Natural killer cell (primary cell): ENCODE measurements at regions not wholly inside any gene's neighbourhood (a gene's known extent, or its start where the extent isn't known, plus 50 kb on each side); places are given as distances from the start of the nearest gene placed in this dataset.
A peak's percentile ranks its signal among the peaks of the same experiment; 100 is the strongest.

ENCODE experiments used
- ATAC-seq, 3 donors: fragments of 150-1000 bp in 2 of 3; fragments of 200-7000 bp in 1 of 3; cut with Tn5 transposase; 1 replicate in 1 of 3; 2 replicates in 2 of 3; pipeline ENCODE4 v1.10.0; 2021; ENCODE audit warnings: mild to moderate bottlenecking in 2 of 3, moderate library complexity in 2 of 3
- DNase-seq, 2 donors: peaks; one replicate each; pipeline versions ENCODE4 v3.0.0 to v3.0.0-alpha.2; 2013 to 2021; ENCODE audit warnings: mixed read lengths in 1 of 2
- H3K27ac ChIP-seq: one replicate; pipeline ENCODE4 v1.5.1; 2013; ENCODE audit warnings: mild to moderate bottlenecking, low read length
- H3K27me3 ChIP-seq: one replicate; pipeline ENCODE4 v1.6.1; 2013; ENCODE audit warnings: low read length; ENCODE audit not compliant: control insufficient read depth, insufficient read depth
- H3K36me3 ChIP-seq: one replicate; pipeline ENCODE4 v1.6.1; 2013; ENCODE audit warnings: low read length; ENCODE audit not compliant: control insufficient read depth, insufficient read depth
- H3K4me1 ChIP-seq: one replicate; pipeline ENCODE4 v1.6.1; 2013; ENCODE audit warnings: low read length; ENCODE audit not compliant: control insufficient read depth, insufficient read depth
- H3K4me3 ChIP-seq: one replicate; pipeline ENCODE4 v1.5.1; 2013; ENCODE audit warnings: low read length
- H3K9me3 ChIP-seq: one replicate; pipeline ENCODE4 v1.6.1; 2013; ENCODE audit warnings: low read length; ENCODE audit not compliant: control insufficient read depth, insufficient read depth
- H3K27ac Mint-ChIP-seq, 2 donors: one replicate each; pipeline ENCODE4 v1.8.0; 2022; ENCODE audit warnings: mild to moderate bottlenecking in 2 of 2, mixed read lengths in 2 of 2, moderate library complexity in 1 of 2
- H3K27me3 Mint-ChIP-seq, 2 donors: one replicate each; pipeline ENCODE4 v1.8.0; 2022; ENCODE audit warnings: low read depth in 2 of 2, mixed read lengths in 2 of 2
- H3K36me3 Mint-ChIP-seq: one replicate; pipeline ENCODE4 v1.8.0; 2022; ENCODE audit warnings: mixed read lengths
- H3K4me1 Mint-ChIP-seq, 2 donors: one replicate each; pipeline ENCODE4 v1.8.0; 2022; ENCODE audit warnings: mixed read lengths in 2 of 2
- H3K4me3 Mint-ChIP-seq: one replicate; pipeline ENCODE4 v1.8.0; 2022; ENCODE audit warnings: mild to moderate bottlenecking, moderate library complexity, mixed read lengths
- H3K9me3 Mint-ChIP-seq, 2 donors: one replicate each; pipeline ENCODE4 v1.8.0; 2022; ENCODE audit warnings: mixed read lengths in 2 of 2
- WGBS: methylation state at CpG from one replicate; pipeline ENCODE4 v1.1.7; 2013; ENCODE audit warnings: missing lambda C conversion rate; ENCODE audit not compliant: insufficient coverage; 5-methylcytosine and 5-hydroxymethylcytosine counted together
- intact Hi-C: fragments of 100-400 bp; cut with micrococcal nuclease; formaldehyde crosslinking; loops from one replicate; pipeline ENCODE4 v1.14.2; 2022
- TF ChIP-seq, protein P1 (sequence below): fragments of 200-600 bp; IDR thresholded peaks from one replicate; pipeline ENCODE4 v1.8.0; 2022; ENCODE audit warnings: antibody characterized with exemption

DNA sequence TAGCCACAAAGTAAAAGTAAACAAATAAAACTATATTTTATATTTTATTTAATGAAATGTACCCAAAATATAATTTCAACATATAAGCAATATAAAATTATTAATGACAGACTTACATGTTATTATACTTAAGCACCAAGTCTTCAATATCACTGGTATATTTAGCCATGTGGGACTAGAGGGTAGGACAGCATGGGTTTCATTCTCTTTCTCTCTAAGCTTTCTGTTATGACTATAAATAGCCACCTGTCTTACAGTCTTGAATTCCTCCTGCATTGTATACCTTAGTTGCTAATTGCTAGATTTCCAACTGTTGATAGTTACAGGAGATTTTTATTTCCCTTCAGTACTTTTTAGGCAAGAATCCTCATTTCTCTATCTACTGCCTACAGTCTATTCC lies 63.1 kb upstream of the LIN7A start:
- Histone ChIP-seq H3K4me1 (no peaks in the 10 kb centered on the region), H3K27me3 (no peaks in the 10 kb centered on the region), H3K36me3 (no peaks in the 10 kb centered on the region), H3K9me3 (no peaks in the 10 kb centered on the region), H3K4me3 (no peak overlapping the region), H3K27ac (no peak overlapping the region)
- peaks cover 8 to 9% of the 10 kb centered on the region in 2 donors for H3K9me3 Mint-ChIP-seq
- no peak overlapping the region for H3K27ac Mint-ChIP-seq
- H3K36me3 Mint-ChIP-seq = no peaks in the 10 kb centered on the region
- TF ChIP-seq, protein P1, sequence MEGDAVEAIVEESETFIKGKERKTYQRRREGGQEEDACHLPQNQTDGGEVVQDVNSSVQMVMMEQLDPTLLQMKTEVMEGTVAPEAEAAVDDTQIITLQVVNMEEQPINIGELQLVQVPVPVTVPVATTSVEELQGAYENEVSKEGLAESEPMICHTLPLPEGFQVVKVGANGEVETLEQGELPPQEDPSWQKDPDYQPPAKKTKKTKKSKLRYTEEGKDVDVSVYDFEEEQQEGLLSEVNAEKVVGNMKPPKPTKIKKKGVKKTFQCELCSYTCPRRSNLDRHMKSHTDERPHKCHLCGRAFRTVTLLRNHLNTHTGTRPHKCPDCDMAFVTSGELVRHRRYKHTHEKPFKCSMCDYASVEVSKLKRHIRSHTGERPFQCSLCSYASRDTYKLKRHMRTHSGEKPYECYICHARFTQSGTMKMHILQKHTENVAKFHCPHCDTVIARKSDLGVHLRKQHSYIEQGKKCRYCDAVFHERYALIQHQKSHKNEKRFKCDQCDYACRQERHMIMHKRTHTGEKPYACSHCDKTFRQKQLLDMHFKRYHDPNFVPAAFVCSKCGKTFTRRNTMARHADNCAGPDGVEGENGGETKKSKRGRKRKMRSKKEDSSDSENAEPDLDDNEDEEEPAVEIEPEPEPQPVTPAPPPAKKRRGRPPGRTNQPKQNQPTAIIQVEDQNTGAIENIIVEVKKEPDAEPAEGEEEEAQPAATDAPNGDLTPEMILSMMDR = no peak
- DNase-seq (no peak), ATAC-seq (no peak)
- no peak overlapping the region for H3K4me3 Mint-ChIP-seq
- H3K4me1 Mint-ChIP-seq = no peaks in the 10 kb centered on the region
- no peaks in the 10 kb centered on the region for H3K27me3 Mint-ChIP-seq
- intact Hi-C loops = no loop called here

DNA sequence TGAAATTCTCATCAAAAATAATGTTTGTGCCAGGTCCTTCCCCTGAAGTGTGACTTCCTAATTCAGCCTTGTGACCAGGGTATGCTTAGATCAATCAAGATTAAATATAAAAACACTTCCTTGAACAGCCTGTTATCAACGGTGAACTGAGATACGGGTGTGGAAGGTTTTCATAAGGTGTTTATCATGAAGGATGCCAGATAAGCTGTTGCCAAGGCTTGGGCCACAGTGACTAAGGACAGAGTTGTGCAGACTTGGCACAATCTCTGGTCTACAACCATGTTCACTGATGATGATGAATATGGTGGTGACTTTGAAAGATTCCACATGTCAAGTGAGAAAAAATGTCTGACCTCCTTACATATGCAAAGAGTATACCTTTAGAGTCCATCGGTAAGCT lies 51.3 kb upstream of the LIN7A start:
- no peaks in the 10 kb centered on the region for H3K36me3 Mint-ChIP-seq
- H3K36me3 ChIP-seq = no peaks in the 10 kb centered on the region
- H3K9me3 Mint-ChIP-seq = peaks cover 11 to 32% of the 10 kb centered on the region in 2 donors
- H3K4me3 Mint-ChIP-seq = no peak overlapping the region
- no peaks in the 10 kb centered on the region for H3K27me3 ChIP-seq
- no peaks in the 10 kb centered on the region for H3K27me3 Mint-ChIP-seq
- no peaks in the 10 kb centered on the region for H3K4me1 Mint-ChIP-seq
- peak in 1 of 3 donors; percentile 90 for ATAC-seq
- H3K9me3 ChIP-seq = peaks cover 5% of the 10 kb centered on the region
- no peaks in the 10 kb centered on the region for H3K4me1 ChIP-seq
- intact Hi-C loops = no loop called here
- H3K27ac ChIP-seq = no peak overlapping the region
- TF ChIP-seq, protein P1 = no peak
- WGBS = 19% methylated on average over 3 of the region's 3 CpGs
- DNase-seq = no peak
- H3K27ac Mint-ChIP-seq = no peak overlapping the region
- H3K4me3 ChIP-seq = no peak overlapping the region
